ENCODE measurements at regions not wholly inside any gene's neighbourhood (a gene's known extent, or its start where the extent isn't known, plus 50 kb on each side); places are given as distances from the start of the nearest gene placed in this dataset.
"Not testable (repeated sequence)": the region's sequence is repeated elsewhere in the genome, so short reads cannot be mapped to it uniquely, and the experiment has no call there.

DNA sequence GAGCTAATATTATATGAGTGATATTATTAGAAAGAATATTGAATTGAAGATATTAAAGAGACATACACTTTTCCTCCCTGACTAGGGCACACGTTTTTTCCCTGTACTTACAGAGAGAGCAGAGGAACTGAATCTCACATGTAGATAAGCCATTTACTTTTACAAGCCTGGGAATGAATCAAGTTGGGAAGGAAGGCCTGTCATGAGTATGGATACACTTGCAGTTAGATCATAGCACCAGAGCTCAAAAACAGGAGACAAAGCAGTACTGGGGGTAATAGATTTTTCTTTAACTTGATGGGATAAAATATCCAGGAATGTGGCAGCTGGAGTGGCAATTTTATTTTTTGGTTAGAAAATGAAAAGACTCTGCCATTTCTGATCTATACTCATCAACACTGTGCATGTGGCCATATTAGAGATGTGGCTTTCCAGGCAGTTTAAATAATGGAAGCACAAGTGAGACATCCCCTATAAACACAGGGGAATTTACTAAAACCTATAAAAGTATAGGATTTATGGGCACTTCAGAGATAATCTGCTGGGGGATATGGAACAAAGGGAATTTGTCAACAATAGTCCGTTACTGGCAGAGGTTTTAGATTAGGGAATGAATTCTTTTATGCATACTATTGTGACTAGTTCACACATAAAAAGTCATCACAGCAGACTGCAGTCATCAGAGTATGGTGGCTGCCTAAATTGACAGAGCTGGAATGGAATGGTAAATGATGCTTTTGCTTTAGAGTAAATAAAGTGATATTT lies 657.7 kb upstream of the MBL2 start:
- DNase-seq: no peak

DNA sequence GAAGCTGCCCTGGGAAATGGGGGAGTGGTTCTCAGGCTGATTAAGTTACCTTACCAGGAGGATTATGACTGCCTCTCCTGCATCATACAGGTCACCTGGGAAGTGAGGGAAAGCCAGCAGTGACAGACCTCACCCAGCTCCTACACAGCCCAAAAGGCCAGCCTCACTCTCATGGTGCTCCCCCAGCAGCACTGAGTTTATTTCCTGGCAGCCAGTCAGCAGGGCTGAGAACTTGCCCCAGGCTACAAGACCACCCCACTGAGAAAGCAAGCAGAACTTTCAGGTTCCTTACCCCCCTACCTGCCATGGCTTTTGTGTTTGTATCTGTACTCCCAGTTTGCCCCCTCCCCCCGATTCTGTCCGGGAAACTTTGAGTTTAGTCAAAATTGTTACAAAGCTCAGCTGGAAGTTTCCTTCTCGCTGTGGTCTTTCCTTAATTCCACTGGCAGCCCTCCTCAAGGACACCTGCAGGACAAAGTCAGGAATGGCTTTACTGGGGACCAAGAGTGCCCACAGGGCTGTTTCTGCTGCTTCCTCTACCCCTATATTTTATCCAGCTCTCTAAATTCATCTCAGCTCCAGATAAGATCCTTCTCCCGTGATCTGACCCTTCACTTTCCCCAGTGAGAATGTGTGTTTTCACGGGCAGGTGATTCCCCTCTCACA lies 649.8 kb upstream of the MBL2 start:
- no peak for DNase-seq

DNA sequence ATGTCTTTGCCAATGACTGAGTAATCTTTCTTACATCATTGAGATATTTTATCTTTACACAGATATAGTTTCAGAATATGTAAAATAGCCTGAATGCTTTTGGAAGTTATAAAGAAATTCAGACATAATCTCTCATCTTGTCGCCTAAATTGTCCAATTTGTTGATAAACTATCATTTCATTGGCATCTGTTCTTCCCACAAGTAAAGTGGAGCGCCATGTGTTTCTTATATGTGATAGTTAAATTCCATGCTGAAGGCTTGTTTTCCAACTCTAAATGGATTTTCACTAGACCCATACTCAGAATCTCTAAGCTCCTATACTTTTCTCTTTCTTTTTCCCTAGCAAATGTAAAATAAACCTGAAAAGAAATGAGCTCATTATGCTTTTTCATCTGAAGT lies 640.1 kb upstream of the MBL2 start:
- no peak for DNase-seq

DNA sequence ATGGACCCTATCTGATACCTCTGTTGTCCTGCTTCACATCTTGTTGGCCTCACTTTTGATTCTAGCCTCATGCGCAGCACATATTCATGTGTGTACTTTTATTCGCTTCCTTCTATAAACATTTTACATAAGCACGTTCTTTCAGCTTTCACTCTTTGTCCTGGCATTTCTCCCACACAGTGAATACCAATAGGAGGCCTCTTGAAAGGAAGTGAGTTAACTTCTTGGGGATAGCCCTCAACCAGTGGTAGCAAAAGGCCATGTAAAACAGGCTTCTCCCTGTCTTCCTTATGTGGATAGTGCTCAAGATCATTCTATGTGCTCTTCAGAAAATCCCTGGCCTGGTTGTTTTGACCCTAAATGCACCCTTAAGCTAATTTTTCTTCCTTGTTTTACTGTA lies 633.9 kb upstream of the MBL2 start:
- no peak for DNase-seq

DNA sequence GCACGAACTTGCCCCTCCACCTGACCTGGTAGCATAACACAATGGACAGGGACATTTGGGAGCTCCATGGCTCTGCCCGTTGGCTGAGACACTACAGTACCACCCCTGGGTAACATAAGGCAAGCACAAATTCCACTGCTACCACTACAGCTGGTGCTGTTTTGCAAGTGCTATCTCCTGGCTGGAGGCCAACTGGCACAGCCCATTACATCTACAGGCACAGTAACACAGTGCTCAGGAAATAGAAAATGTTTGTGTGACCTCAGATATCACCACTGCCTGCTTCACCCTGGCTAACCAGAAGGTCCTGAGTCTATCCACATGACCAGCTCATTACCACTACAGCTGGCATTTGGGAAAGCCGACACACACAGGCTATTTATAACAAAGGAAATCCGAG lies 631.1 kb upstream of the MBL2 start:
- DNase-seq: no peak

DNA sequence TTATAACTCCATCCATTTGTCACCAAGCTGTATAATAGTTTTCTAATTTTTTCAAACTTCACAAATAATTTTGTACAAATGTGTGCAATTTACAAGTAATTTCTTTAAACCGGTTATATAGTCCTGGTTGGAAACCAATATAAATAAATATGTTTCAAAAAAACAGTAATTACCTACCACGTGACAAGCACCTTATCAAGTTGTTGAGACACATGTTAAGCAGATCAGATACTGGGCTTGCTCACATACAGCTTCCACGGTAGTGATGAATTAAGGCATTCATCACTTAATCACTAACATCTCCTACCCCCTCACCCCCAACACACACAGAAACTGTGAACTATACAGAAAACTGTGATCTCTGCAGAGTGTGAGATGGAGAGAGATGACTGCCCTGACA lies 630.0 kb upstream of the MBL2 start:
- DNase-seq: no peak

DNA sequence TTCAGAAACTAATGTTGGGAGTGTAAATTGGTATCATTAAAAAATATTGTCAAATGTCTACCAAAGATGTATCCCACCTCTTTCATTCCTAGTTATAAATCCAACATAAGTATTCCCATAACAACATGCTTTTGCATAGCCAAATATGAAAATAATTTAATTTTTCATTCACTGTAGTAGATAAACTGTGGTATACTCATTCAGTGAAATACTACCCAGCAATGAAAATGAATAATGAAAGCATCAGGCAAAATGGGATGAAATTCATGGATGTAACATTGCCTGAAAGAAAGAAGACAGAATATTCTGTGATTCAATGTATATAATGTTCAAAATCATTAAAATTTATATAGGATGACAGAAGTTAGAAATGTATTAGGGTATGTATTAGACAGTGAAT lies 629.0 kb upstream of the MBL2 start:
- DNase-seq: no peak

DNA sequence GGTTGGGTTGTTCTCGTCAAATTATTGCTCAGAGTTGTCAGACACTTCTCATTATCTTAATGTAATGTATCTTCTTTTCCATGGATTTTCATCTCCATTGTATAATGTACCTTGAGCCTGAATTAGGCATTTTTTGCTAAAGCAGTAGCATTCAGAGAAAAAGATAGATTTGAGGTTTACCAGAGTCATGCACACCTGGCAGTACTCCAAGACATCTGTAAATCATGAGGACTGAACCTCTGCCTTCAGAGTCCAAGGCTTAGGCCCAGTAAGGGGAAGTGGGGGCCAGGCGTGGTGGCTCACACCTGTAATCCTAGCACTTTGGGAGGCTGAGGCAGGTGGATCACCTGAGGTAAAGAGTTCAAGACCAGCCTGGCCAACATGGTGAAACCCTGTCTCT lies 624.3 kb upstream of the MBL2 start:
- no peak for DNase-seq

DNA sequence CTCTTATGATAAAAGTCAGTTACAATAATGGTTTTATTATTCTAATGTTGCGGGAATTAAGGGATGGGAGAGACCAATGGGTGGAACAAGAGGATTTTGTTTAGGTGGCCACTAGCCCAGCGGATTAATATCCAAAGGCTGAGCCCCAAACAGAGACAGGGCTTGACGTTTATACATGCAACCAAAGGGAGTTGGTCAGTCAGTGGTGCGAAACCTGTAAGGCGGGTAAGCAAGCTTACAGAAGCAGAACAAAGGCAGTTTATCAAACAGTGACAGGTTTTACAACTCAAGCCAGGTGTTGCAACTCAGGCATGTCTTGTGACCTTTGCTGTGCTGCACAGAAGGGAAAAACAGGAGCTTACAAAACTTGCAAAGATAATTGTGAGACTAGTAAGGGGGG lies 622.9 kb upstream of the MBL2 start:
- no peak for DNase-seq

DNA sequence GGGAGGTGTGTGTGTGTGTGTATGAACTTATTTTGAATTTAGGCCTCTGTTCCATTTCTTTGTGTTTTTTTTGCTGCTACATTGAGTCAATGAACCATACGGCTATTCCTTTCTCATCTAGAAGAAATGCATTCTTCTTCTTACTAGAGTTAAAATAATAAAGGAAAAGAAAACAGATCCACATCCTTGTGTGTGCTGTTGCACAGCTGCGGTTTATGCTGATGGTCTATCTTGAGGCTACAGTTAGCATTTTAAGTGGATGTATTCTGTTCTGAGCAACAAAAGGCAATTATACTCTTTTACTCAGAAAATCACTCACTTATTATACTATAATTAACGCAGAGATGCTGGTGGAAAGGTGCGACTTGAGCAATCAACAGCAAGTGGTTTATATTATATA lies 615.0 kb upstream of the MBL2 start:
- no peak for DNase-seq

DNA sequence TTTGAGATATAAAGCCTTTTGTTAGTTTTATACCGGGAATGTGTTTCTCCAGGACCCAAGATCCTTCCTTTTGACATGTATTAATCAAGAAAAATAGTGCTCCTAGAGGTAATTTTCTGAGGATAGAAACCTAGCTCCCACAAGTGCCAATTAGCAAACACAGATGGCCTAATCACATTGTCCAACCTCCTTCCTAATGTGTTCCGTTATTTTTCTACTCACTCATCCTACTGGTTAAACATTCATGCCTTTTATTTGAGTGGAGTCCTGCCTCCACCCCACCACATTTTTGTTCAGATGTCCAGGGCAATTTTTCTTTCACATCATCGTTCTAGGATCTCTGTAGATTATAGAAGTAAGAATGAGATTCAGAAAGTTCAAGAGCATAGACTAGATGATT lies 610.0 kb upstream of the MBL2 start:
- no peak for DNase-seq

DNA sequence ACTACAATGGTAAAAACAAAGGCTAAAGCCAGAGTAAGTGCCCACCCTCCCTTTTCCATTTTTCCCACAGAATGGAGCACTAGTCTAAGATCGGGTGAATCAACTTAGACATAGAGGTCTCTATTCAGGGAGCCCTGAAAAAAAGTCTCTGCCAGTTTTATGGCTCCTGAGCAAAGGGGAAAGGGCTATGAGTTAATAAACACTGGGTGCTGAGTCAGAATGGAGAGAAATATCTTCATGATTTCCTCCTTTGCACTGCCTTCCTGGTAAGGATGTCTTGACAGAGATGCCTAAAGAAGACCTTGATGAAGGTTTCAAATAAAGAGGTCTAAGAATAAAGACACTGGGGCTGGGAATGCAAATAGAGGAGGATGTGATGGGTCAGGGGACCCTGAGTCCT lies 607.4 kb upstream of the MBL2 start:
- DNase-seq: no peak

DNA sequence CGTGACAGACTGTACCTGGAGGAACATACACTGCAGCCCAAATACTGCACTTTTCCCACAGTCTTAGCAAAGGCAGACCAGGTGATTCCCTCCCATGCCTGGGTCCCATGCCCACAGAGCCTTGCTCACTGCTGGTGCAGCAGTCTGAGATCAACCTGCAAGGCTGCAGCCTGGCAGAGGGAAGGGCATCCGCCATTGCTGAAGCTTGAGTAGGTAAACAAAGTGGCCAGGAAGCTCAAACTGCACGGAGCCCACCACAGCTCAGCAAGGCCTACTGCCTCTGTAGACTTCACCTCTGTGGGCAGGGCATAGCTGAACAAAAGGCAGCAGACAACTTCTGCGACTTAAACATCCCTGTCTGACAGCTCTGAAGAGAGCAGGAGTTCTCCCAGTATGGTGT lies 597.8 kb upstream of the MBL2 start:
- DNase-seq: no peak

DNA sequence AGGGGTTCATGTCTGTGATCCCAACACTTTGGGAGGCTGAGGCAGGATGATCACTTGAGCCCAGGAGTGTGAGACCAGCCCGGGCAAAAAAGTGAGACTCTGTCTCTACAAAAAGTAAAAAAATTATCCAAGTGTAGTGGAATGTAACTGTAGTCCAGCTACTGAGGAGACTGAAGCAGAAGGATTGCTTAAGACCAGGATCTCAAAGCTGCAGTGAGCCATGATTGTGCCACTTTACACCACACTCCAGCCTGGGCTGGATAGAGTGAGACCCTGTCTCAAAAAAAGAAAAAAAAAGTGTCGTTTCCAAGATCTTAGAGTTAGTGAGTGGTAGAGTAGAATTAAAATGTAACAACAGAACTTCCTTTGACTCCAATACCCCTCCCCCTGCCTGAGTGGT lies 589.4 kb upstream of the MBL2 start:
- DNase-seq: no peak

DNA sequence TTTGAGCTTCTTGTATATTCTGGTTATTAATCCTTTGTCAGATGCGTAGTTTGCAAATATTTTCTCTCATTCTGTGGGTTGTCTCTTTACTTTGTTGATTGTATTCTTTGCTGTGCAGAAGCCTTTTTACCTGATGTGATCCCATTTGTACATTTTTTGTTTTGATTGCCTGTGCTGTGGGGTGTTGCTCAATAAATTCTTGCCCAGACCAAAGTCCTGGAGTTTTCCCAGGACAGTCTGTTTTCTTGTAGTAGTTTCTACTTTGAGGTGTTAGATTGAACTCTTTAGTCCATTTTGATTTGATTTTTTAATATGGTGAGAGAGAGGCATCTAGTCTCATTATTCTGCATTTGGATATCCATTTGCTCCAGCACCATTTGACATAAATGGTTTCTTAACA lies 588.7 kb upstream of the MBL2 start:
- no peak for DNase-seq

DNA sequence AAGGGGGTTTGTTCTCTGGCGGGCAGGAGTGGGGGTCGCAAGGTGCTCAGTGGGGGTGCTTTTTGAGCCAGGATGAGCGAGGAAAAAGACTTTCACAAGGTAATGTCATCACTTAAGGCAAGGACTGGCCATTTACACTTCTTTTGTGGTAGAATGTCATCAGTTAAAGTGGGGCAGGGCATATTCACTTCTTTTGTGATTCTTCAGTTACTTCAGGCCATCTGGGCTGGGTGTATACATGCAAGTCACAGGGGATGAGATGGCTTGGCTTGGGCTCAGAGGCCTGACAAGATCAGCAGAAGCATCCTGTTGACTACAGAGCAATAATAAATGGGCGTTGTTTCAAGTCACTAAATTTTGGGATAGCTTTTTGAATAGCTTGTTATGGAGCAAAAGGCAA lies 586.4 kb upstream of the MBL2 start:
- not testable (repeated sequence) for DNase-seq

DNA sequence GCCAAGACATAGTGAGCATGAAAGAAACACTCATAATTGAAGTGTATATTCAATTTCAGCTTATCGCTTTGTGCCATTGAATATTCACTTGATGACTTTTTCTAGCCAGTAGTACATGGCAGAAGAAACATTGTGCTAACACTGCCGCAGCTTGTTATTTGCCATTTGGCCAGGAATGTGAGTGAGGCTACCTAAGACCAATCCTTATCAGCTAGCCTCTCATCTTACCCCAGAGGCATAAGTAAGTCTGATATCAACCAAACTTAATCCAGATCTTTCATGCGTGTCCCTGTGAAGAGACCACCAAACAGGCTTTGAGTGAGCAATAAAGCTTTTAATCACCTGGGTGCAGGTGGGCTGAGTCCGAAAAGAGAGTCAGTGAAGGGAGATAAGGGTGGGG lies 586.0 kb upstream of the MBL2 start:
- no peak for DNase-seq

DNA sequence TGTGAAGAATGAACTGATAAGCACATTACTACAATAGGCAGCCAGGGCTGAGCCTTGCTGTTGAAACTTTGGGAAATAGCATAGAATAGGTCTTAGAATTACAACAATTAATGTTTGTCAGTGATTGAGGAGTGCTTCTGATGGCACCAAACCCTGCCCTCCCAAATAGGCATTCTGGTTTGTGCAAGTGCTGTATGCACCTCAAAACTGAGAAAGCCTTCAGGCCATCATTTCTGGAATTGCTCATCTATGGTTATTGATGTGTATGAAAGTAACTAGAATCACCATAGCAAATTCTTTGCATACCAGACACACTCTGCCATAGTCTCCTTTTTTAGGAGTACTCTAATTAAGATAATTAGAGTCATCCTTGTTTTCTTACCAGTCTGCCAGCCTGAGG lies 585.0 kb upstream of the MBL2 start:
- DNase-seq: no peak

DNA sequence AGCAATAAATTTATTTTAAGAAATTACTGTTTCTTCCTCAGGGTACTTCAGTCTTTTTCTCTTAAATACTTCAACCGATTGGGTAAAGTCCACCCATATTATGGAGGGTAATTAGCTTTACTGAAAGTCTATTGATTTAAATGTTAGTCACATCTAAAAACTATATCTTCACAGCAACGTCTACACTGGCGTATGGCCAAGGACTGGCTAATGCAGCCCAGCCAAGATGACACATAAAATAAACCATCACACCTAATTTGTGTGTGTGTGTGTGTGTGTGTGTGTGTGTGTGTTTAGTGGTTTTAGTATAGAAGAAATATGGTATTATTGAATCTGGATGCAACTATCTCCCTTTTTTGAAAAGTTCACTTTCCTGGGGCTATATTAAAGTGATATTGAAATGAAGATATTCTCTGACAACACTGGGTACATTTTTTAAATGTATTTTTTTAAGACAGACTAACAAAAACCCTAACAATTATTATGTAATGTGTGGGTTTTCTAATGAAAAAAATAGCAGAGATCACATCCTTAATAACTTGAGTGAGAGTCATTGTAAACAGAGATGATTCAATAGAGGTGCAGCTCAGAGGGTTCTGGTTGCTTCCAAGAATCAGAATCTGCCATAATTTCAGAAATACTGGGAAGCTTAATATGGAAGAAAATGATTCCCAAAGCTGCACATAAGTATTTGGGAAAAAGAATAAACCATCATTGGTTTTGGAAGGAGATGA lies 584.2 kb upstream of the MBL2 start:
- no peak for DNase-seq

DNA sequence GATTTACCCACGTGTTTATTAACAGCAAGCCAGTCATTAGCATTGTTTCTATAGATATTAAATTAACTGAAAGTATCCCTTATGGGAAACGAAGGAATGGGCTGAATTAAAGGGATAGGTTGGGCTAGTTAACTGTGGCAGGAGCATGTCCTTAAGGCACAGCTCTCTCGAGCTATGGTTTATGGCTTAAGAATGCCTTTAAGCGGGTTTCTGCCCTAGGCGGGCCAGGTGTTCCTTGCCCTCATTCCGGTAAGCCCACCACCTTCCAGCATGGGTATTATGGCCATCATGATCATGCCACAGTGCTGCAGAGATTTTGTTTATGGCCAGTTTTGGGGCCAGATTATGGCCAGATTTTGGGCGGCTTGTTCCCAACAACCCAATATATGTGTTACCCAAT lies 569.9 kb upstream of the MBL2 start:
- not testable (repeated sequence) for DNase-seq

DNA sequence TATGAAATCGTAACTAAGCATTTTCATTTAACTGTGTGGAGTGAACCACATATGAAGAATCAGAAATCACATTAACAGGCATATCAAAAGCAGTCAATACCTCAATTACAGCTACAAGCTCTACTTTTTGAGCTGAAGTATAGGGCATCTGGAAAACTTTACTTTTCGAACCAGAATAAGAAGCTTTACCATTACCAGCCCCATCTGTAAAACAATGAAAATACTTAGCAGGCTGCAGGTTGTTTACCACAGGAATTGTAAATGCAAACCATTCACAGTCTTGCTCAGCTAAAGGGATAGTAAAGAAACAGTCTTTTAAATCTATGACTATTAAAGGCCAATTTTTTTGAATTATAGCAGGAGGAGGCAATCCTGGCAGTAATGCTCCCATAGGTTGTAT lies 565.6 kb upstream of the MBL2 start:
- not testable (repeated sequence) for DNase-seq

DNA sequence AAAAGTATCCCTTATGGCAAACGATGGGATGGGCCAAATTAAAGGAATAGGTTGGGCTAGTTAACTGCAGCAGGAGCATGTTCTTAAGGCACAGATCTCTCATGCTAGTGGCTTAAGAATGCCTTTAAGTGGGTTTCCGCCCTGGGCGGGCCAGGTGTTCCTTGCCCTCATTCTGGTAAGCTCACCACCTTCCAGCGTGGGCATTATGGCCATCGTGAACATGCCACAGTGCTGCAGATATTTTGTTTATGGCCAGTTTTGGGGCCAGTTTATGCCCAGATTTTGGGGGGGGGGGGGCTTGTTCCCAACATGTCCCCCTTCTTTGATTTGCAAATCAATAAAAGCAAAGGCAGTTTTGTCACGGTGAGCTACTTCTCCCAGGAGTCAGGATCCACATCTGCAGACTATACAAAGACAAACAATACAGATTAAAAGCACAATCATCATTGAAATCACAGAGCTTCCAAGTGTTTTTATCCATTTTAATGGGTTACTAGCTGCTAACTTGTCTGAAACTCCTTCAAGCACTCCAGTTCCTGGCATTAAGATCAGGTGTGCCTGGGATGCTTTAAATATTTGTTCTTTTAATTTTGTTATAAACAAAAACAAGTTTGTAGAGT lies 563.3 kb upstream of the MBL2 start:
- not testable (repeated sequence) for DNase-seq

DNA sequence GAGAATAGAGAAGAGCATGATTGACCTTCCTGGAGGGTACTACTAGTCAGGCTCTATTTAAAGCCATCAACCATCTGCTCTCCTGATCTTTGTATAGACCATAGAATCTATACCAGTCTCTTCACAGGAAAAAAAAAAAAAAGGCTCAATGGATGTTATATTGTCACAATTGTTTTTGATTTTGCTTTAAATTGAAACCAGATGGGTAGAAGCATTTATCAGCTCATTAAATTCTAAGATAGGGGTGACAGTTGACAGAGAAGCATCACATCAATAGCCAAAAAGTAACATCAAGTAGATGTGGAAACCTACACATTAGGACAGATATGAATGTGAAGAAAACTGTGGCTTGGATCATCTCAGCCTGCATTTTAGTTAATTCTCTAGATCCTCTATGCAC lies 558.9 kb upstream of the MBL2 start:
- DNase-seq: no peak
